Omental fat pad (tissue), 3 donors: ENCODE measurements at regions not wholly inside any gene's neighbourhood (a gene's known extent, or its start where the extent isn't known, plus 50 kb on each side); places are given as distances from the start of the nearest gene placed in this dataset.
A peak's percentile ranks its signal among the peaks of the same experiment; 100 is the strongest.

Experiments
- ATAC-seq: fragments of 150-250 bp; one replicate; pipeline ENCODE4 v1.9.1; 2016; ENCODE audit warnings: mild to moderate bottlenecking, moderate library complexity; ENCODE audit not compliant: low FRiP score
- DNase-seq: peaks from one replicate; pipeline ENCODE4 v3.0.0-alpha.2; 2019; ENCODE audit warnings: low spot score
- CTCF ChIP-seq, 3 donors: fragments of 450-650 bp; IDR thresholded peaks; one replicate each; pipeline ENCODE4 v1.5.1; 2016 to 2017; ENCODE audit warnings: antibody characterized with exemption in 3 of 3, mild to moderate bottlenecking in 3 of 3, moderate library complexity in 2 of 3

DNA sequence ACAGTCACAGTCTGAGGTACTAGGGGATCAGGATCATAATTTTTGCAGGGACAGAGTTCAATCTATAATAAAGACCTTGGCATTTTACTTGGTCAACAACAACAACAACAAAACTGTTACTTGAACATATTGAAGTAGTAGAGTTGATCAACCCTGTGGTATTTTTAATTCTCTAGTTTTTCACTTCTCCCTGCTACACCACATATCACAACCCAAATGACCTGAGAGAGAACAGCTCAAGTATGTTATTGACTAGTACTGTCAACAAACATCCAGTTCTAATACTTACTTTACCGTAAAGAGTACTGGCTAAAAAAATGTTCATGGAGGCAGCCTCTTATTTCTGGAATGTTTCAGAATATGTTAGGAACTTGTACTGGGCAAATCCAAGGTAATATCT, 90.5 kb upstream of the FAM3C start:
- ATAC-seq: no peak
- DNase-seq: no peak
- no peak for TF ChIP-seq CTCF (IDR thresholded peaks at IDR 0.05)

DNA sequence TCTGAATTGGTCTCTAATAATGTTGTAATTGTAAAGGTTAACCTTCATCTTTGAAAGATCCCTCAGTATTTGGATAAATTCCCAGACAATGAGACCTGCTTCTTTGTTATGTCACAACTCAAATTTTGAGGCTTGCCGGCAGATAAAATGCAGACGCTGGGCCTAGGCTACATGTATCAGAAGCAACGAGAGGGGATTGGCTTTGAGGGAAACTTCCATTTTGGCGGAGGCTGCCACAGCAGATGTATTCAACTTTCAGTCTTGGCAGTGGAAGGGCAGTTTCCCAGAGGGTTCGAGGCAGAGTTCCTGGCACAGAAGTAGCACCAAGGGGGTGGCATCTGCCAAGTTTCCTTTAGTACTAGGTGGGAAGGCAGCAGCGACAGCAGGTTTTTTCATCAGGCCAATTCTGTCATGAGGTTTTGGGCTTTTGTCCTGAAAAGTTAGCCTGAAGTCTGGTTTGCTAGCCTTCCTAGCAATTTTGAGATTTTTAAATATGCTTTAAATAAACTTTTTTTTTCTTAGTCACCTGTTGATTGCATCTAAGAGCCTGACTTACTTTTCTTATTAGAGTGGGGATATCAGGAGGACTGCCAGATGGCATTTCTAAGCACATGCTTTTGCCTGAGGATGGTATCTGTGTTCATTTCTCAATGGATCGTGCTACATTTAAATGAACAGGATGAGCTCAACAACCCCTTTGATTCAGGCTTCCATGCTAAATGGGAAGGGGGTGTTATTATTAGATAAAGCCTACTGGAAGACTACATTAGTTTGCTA, 89.5 kb upstream of the FAM3C start:
- TF ChIP-seq CTCF (IDR thresholded peaks at IDR 0.05): no peak
- no peak for DNase-seq
- ATAC-seq: peak; percentile 37

DNA sequence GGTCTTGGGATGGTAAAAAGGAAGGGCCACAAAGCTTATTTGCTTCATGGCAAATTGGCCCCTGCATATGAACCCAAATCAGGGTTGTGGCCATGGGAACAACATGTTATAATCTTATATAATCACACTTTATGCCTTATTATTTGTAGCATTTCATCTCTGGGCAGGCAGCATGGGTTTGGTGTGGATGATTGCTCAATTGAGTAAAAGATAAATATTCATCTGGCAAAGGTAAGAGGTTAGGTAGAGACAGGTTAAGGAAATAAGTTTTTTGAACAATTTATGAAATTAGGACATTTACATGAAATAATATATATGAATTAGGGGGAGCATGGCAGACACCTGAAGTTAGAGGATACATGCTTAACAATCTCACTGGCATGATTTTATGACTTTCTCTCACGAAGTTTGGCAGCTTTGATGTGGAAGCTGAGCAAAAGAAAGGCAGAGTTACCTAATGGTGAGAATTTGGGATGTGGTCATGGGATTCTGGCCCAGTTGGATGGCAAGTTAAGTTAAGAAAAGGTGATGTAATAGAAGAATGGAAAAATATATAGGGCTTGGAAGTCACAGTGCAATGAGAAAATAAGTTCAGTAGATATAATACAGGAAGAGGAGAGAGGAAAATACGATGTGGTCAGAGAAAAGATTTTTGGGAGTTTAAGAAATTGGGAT, 88.1 kb upstream of the FAM3C start:
- TF ChIP-seq CTCF (IDR thresholded peaks at IDR 0.05): no peak
- no peak for ATAC-seq
- DNase-seq: no peak

DNA sequence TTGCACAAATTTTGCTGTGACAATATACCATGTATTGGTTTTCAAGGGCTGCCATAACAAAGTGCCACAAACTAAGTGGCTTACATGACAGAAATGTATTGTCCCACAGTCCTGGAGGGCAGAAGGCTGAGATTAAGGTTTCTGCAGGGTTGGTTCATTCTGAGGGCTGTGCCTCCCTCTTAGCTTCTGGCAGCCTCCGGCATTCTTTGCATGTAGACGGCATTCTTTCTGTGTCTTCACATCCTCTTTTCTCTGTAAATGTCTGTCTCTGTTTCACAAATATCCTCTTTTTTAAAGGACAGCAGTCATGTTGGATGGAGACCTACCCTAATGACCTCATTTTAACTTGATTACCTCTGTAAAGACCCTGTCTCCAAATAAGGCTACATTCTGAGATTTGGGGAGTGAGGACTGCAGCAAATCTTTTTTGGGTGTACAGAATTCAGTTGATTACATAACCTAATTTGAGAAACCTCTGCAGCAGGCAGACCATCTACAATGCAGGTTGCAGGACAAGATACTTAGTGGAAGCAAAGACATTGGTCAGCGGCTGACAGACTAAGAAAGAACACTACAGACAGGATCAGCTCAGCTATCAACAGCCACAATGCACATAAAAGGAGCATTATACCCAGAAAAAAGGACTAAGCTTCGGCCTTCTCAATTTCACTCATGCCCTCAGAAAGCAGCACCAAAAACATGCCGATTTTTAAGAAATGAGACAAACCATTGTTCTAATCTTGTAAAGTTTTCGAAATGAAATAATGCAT, 84.6 kb upstream of the FAM3C start:
- DNase-seq: no peak
- ATAC-seq: no peak

DNA sequence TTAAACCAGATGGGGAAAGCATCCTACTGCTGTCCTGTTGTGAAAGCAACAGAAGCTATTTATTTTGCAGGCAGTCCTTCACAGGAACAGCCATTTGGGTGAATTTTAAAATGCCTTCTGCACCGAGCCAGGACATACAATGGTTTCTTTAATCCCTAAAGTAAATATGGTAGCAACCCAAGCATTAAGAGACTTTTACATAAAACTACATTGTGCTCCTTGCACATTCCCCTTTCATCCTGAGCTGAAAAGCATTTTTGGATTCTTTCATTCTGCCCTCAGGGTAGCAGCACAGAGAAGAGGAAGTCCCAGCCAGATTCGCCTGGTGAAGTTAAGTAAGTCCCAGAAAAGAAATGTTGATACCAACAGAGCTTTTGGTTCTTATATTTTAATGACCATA, 84.0 kb upstream of the FAM3C start:
- no peak for TF ChIP-seq CTCF (IDR thresholded peaks at IDR 0.05)
- ATAC-seq: peak; percentile 14
- DNase-seq: no peak

More for the DNA sequence above, 84.6 kb upstream of the FAM3C start:
- no peak for TF ChIP-seq CTCF (IDR thresholded peaks at IDR 0.05)

DNA sequence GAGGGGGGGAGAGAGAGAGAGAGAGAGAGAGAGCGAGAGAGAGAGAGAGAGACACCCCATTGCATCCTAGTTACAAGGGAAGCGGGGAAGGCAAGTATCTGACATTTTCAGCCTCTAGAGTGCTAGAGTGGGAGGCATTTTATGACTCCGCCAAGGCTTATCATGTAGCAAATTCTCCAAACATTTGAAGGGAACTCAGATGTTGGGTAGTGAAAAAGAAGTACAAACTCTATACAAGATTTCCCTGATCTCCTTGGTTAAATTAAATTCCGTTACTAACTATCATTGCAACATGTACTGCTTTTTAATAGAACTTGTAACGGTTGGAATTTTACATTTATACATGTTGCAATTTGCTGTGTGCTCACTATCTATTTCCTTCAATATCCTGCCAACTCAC, 83.4 kb upstream of the FAM3C start:
- TF ChIP-seq CTCF (IDR thresholded peaks at IDR 0.05): no peak
- ATAC-seq: peak; percentile 86
- no peak for DNase-seq
